ENCODE measurements at regions not wholly inside any gene's neighbourhood (a gene's known extent, or its start where the extent isn't known, plus 50 kb on each side); places are given as distances from the start of the nearest gene placed in this dataset.

DNA sequence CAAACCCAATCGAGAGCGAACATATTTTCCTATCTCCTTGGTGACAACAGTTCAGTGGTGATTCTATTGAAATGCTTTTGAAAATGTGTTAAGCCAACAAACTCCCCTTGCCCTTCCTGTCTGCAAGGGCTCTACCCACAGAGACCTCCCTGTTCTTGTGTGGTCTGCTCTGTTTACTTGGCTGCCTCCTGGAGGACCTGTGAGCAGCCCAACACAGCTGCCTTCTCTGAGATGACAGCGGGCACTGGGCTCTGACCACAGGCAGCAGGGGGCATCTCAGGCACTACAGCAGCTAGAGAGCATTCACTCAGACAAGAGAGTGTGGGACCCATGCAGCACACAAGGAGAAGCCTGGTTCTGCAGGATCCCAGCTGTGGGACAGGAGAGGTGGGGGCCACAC, 416.4 kb downstream of the TCERG1L start:
- Histone ChIP-seq H2AFZ (no peak overlapping the region), H3K4me2 (no peak overlapping the region), H3K4me1 (ENCODE audit: insufficient read depth) (no peaks in the 10 kb centered on the region), H3K9me2 (ENCODE audit: insufficient read depth) (no peaks in the 10 kb centered on the region), H3K27me3 (ENCODE audit: insufficient read depth) (no peaks in the 10 kb centered on the region), H3F3A (replicated peaks; ENCODE audit: low read depth) (no peaks in the 10 kb centered on the region), H3K4me3 (no peak overlapping the region), H3K79me2 (replicated peaks; ENCODE audit: insufficient read depth) (no peaks in the 10 kb centered on the region), H3K36me3 (ENCODE audit: insufficient read depth) (no peaks in the 10 kb centered on the region; the same call in 1 of the 2 replicates), H3K27ac (ENCODE audit: low read depth) (no peak overlapping the region), H4K20me1 (replicated peaks; ENCODE audit: insufficient read depth) (no peaks in the 10 kb centered on the region)
- Mint-ChIP-seq H3K27me3 (ENCODE audit: insufficient read depth, low read depth, poor library complexity) (peaks cover 2% of the 10 kb centered on the region), H3K27ac (no peak overlapping the region), H3K4me3 (no peak overlapping the region), H3K9me3 (peaks cover 84% of the 10 kb centered on the region), H3K4me1 (peaks cover 6% of the 10 kb centered on the region; the same call in 2 of the 3 replicates), H3K36me3 (ENCODE audit: low read depth) (peaks cover 12% of the 10 kb centered on the region)
- DNase-seq (ENCODE audit: low spot score) (no peak), ATAC-seq (no peak)
- TF ChIP-seq, protein P1, sequence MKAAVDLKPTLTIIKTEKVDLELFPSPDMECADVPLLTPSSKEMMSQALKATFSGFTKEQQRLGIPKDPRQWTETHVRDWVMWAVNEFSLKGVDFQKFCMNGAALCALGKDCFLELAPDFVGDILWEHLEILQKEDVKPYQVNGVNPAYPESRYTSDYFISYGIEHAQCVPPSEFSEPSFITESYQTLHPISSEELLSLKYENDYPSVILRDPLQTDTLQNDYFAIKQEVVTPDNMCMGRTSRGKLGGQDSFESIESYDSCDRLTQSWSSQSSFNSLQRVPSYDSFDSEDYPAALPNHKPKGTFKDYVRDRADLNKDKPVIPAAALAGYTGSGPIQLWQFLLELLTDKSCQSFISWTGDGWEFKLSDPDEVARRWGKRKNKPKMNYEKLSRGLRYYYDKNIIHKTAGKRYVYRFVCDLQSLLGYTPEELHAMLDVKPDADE (IDR thresholded peaks at IDR 0.05): no peak
- TF ChIP-seq, protein P2, sequence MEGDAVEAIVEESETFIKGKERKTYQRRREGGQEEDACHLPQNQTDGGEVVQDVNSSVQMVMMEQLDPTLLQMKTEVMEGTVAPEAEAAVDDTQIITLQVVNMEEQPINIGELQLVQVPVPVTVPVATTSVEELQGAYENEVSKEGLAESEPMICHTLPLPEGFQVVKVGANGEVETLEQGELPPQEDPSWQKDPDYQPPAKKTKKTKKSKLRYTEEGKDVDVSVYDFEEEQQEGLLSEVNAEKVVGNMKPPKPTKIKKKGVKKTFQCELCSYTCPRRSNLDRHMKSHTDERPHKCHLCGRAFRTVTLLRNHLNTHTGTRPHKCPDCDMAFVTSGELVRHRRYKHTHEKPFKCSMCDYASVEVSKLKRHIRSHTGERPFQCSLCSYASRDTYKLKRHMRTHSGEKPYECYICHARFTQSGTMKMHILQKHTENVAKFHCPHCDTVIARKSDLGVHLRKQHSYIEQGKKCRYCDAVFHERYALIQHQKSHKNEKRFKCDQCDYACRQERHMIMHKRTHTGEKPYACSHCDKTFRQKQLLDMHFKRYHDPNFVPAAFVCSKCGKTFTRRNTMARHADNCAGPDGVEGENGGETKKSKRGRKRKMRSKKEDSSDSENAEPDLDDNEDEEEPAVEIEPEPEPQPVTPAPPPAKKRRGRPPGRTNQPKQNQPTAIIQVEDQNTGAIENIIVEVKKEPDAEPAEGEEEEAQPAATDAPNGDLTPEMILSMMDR (conservative IDR thresholded peaks at IDR 0.05; ENCODE audit: low read depth in 2 of 2): 0 out of 4 replicates have a peak, but pooled peaks of 1 of the 2 experiments have one; percentile 11

DNA sequence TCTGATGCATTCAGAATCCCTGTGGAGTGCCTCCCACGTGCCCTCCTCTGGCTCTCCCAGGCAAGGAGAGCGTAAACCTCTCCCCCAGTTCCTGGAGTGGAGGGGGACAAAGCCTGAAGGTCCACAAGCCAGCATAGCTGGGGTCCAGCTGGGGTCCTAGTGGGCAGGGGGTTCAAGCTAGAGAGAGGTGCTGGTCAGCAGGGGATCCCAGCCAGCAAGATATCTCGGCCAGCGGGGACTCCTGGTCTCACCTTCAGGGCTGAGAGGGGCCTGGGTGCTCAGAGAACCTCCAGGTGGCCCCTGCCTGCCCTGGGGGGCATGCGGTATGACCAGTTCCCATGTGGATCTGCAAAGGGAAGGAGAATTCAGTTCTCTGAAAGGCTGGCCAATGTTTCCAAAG, 413.7 kb downstream of the TCERG1L start:
- no peaks in the 10 kb centered on the region for H3K4me1 ChIP-seq (ENCODE audit: insufficient read depth)
- H3K36me3 ChIP-seq (ENCODE audit: insufficient read depth): no peaks in the 10 kb centered on the region; the same call in 1 of the 2 replicates
- peaks cover 2% of the 10 kb centered on the region for H3K27me3 Mint-ChIP-seq (ENCODE audit: insufficient read depth, low read depth, poor library complexity)
- H3K27ac ChIP-seq (ENCODE audit: low read depth): no peak overlapping the region
- ATAC-seq (no peak), DNase-seq (ENCODE audit: low spot score) (no peak)
- no peaks in the 10 kb centered on the region for H4K20me1 ChIP-seq (replicated peaks; ENCODE audit: insufficient read depth)
- no peak overlapping the region for H3K4me3 ChIP-seq
- H3K36me3 Mint-ChIP-seq (ENCODE audit: low read depth): peaks cover 15% of the 10 kb centered on the region; the same call in 2 of the 3 replicates
- no peaks in the 10 kb centered on the region for H3K27me3 ChIP-seq (ENCODE audit: insufficient read depth)
- H3K4me3 Mint-ChIP-seq: no peak overlapping the region
- H3K79me2 ChIP-seq (replicated peaks; ENCODE audit: insufficient read depth): no peaks in the 10 kb centered on the region
- H3K27ac Mint-ChIP-seq: no peak overlapping the region
- H3K9me2 ChIP-seq (ENCODE audit: insufficient read depth): no peaks in the 10 kb centered on the region
- H3K4me2 ChIP-seq: no peak overlapping the region
- H2AFZ ChIP-seq: no peak overlapping the region
- H3K4me1 Mint-ChIP-seq: peaks cover 8% of the 10 kb centered on the region; the same call in 2 of the 3 replicates
- H3F3A ChIP-seq (replicated peaks; ENCODE audit: low read depth): no peaks in the 10 kb centered on the region
- H3K9me3 Mint-ChIP-seq: peaks cover 88% of the 10 kb centered on the region
- TF ChIP-seq, protein P3, sequence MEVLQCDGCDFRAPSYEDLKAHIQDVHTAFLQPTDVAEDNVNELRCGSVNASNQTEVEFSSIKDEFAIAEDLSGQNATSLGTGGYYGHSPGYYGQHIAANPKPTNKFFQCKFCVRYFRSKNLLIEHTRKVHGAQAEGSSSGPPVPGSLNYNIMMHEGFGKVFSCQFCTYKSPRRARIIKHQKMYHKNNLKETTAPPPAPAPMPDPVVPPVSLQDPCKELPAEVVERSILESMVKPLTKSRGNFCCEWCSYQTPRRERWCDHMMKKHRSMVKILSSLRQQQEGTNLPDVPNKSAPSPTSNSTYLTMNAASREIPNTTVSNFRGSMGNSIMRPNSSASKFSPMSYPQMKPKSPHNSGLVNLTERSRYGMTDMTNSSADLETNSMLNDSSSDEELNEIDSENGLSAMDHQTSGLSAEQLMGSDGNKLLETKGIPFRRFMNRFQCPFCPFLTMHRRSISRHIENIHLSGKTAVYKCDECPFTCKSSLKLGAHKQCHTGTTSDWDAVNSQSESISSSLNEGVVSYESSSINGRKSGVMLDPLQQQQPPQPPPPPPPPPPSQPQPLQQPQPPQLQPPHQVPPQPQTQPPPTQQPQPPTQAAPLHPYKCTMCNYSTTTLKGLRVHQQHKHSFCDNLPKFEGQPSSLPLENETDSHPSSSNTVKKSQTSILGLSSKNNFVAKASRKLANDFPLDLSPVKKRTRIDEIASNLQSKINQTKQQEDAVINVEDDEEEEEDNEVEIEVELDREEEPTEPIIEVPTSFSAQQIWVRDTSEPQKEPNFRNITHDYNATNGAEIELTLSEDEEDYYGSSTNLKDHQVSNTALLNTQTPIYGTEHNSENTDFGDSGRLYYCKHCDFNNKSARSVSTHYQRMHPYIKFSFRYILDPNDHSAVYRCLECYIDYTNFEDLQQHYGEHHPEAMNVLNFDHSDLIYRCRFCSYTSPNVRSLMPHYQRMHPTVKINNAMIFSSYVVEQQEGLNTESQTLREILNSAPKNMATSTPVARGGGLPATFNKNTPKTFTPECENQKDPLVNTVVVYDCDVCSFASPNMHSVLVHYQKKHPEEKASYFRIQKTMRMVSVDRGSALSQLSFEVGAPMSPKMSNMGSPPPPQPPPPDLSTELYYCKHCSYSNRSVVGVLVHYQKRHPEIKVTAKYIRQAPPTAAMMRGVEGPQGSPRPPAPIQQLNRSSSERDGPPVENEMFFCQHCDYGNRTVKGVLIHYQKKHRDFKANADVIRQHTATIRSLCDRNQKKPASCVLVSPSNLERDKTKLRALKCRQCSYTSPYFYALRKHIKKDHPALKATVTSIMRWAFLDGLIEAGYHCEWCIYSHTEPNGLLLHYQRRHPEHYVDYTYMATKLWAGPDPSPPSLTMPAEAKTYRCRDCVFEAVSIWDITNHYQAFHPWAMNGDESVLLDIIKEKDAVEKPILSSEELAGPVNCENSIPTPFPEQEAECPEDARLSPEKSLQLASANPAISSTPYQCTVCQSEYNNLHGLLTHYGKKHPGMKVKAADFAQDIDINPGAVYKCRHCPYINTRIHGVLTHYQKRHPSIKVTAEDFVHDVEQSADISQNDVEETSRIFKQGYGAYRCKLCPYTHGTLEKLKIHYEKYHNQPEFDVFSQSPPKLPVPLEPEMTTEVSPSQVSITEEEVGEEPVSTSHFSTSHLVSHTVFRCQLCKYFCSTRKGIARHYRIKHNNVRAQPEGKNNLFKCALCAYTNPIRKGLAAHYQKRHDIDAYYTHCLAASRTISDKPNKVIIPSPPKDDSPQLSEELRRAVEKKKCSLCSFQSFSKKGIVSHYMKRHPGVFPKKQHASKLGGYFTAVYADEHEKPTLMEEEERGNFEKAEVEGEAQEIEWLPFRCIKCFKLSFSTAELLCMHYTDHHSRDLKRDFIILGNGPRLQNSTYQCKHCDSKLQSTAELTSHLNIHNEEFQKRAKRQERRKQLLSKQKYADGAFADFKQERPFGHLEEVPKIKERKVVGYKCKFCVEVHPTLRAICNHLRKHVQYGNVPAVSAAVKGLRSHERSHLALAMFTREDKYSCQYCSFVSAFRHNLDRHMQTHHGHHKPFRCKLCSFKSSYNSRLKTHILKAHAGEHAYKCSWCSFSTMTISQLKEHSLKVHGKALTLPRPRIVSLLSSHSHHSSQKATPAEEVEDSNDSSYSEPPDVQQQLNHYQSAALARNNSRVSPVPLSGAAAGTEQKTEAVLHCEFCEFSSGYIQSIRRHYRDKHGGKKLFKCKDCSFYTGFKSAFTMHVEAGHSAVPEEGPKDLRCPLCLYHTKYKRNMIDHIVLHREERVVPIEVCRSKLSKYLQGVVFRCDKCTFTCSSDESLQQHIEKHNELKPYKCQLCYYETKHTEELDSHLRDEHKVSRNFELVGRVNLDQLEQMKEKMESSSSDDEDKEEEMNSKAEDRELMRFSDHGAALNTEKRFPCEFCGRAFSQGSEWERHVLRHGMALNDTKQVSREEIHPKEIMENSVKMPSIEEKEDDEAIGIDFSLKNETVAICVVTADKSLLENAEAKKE (CRISPR knock-in tag; IDR thresholded peaks at IDR 0.05): no peak
- TF ChIP-seq EZH2phosphoT487 (IDR thresholded peaks at IDR 0.05; ENCODE audit: unreplicated experiment) (no peak), JUNB (IDR thresholded peaks at IDR 0.05; ENCODE audit: unreplicated experiment) (no peak), ZNF114 (CRISPR knock-in tag; IDR thresholded peaks at IDR 0.05) (no peak), ZNF331 (CRISPR knock-in tag; IDR thresholded peaks at IDR 0.05; ENCODE audit: low read depth) (no peak), CREB1 (CRISPR knock-in tag; IDR thresholded peaks at IDR 0.05; ENCODE audit: low read depth) (no peak)
- TF ChIP-seq, protein P2 (conservative IDR thresholded peaks at IDR 0.05; ENCODE audit: low read depth in 2 of 2): no peak
- TF ChIP-seq, protein P1 (IDR thresholded peaks at IDR 0.05): no peak

Data from GM23338 (cell line).